ENCODE measurements at regions not wholly inside any gene's neighbourhood (a gene's known extent, or its start where the extent isn't known, plus 50 kb on each side); places are given as distances from the start of the nearest gene placed in this dataset.

GRCh38 chr14:76551906-76552305 lies 176.0 kb downstream of the ESRRB start:
- no peak for DNase-seq

GRCh38 chr14:76564471-76565422 lies 188.8 kb downstream of the ESRRB start:
- no peak for DNase-seq

DNA sequence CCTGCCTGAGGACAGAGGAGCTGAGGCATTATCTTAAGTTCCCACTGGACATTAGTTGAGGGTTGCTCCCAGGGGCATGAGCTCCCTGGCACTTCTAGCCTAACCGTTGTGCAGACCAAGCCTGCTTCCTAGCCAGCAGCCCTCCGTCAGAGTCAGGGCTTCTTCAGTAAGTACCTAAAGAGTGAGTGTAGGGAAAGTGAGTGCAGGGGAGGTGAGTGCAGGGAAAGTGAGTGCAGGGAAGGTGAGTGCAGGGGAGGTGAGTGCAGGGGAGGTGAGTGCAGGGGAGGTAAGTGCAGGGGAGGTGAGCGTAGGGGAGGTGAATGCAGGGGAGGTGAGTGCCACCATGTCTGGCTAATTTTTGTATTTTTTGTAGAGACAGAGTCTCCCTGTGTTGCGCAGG lies 190.5 kb downstream of the ESRRB start:
- DNase-seq = no peak

GRCh38 chr14:76574416-76575095 lies 186.7 kb upstream of the VASH1 start:
- no peak for DNase-seq

- no peak for DNase-seq
Measured at GRCh38 chr14:76575108-76575507, 186.2 kb upstream of the VASH1 start.

DNA sequence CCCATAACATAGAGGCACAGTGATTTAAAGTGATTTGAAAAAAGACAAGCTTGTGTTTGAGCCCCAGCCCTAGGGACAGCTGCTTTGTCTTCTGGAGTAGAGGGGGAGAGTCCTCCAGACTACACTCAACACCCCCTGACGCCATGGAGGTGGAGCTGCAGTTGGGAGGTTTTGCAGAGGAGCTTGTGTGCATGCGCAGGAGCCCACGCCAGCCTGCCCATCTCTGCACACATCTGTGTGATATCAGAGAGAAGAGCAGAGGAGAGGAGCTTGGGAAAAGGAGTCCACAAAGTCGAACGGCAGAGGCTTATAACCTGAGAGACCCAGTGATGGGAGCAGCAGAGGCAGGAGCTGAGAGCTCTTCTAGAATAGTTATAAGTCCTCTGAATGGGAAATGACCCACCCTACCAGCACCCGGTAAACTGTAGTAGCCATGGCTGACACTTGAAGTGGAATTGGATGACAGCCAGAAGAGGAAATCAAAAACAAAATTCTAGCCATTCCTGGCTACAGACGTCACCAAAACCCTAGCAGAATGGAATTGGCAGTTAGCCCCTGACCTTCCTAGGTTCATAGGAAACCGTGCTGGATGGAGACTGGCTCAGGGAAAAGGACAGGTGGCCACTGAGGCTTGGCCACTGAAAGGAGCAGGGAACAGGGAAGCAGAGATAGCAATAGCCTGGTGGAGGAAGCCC lies 185.1 kb upstream of the VASH1 start:
- DNase-seq = peak; percentile 27

GRCh38 chr14:76577090-76577489 lies 184.2 kb upstream of the VASH1 start:
- DNase-seq = no peak

- no peak for DNase-seq
Measured at GRCh38 chr14:76577837-76578236, 183.4 kb upstream of the VASH1 start.

DNA sequence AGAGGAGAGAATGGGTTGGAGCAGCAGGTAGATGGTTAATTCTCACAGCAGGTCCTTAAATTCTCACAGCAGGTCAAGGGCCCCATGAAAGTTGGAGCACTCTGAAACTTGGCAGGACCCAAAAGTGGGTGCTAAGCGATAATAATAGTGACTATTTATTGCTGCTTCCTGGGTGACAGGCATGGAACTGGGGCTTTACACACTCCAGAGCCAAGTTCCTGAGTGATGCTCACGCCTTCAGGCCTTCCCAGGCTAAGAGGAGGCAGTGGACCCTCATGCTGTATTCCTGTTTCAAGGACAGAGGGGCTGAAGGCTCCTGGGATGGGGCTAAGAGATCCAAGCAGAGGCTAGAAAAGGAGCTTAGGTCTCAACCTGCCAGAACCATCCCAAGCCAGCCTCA lies 180.9 kb upstream of the VASH1 start:
- DNase-seq = no peak

GRCh38 chr14:76580967-76581366 lies 180.3 kb upstream of the VASH1 start:
- no peak for DNase-seq

DNA sequence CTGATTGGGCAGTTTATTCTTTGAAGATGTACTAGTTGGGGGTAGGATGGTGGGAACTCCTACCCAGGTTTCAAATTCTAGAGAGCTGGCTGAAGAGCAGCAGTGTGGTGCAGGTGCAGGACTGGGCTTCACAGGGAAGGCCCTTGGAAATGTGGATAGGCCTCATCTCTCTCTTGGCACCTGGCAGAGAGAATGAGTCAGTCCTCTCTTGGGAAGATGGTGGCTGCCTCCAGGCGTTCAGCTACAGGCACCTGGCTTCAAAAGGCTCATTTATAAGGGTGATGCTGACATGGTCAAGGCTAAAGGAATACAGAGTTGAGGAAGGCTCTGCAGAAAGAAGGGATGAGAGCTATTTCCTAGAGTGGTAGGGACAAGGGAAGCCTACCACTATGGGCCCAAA lies 179.7 kb upstream of the VASH1 start:
- no peak for DNase-seq

DNA sequence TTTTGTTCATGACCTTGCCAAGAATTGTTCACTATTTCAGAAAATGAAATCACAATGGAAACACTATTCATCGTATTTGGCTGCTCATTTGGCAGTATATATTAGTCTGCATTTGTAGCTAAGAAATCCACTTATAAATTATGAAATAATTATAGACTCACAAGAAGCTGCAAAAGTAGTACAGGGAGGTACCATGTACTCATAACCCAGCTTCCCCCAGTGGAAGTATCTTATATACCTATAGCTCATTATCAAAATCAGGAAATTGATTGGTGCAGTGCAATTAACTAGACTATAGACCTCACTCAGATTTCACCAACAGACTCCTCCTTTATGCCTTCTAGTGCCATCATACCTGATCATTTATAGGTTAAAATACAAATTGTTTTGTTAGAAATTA lies 178.8 kb upstream of the VASH1 start:
- no peak for DNase-seq

DNA sequence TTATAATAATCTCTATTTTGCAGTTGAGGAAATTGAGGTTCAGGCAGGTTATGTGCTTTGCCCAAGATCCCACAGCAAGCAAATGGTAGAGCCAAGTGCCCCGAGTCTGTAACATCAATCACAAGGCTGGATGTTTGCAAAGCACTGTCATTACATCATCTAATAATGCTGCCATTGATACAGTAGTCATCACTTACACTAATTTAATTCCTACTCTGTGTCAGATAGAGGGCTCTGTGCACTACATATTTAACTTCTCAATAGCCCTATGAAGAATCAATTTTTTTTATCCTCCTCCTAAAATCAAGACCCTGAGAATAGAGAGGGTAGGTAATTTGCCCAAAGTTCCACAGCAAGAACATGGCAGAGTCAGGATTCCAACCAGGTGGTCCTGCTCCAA lies 178.1 kb upstream of the VASH1 start:
- no peak for DNase-seq

DNA sequence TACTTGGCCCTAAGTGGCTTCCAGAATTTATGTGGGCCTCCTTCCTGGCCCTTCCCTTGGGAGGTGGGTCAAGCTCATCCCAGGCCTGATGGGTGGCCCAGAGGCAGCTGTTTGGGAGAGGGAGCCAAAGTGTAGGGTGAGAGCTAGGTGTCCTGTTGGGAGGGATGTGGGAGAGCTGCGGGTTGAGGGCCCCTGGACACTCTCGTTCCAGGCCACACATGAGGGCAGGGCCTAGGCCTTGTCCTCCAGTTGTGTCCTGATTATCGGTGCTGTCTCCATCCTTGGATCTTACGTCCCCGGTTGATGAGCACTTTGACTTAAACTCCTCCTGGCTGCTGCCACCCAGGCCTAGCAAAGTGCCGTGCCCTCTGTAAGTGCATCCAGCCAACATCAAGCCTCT lies 177.5 kb upstream of the VASH1 start:
- DNase-seq = no peak

DNA sequence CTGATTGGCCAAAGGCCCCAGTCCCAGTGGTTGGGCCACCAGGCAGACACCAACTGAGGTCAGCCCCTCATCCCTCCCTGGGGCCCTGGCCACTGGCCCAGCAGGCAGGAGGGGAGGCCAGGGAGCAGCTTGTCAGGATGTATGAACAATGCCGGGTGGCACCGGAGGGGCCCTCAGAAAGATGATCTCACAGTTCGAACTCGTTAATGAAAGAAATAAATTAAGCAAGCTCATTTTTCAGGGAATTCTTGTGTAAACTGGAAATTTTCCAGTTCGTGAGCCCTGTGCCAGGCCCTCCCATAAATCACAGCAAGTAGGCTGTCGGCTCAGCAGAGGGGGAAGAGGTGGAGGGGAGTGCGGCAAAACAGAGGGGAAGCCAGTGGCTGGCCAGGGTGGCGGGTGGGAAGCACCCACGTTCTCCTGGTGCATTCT lies 177.0 kb upstream of the VASH1 start:
- peak; percentile 90 for DNase-seq

DNA sequence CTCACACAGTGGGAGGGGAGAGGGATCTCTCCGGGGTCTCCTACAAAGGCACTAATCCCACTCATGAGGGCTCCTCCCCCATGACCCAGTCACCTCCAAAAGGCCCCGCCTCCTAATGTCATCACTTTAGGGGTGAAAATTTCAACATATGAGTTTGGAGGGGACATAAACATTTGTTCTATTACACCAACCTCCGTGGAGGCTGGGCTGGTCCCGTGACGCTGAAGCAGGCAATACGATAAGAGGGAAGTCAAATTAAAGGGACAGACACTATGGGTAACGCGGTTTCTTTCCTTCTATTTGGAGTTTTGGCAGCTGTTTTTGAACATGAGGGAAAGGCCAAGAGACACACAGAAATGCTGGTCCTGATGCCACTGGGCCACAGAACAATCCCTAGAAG lies 175.7 kb upstream of the VASH1 start:
- DNase-seq = no peak

- no peak for DNase-seq
Measured at GRCh38 chr14:76589246-76589645, 172.0 kb upstream of the VASH1 start.

DNA sequence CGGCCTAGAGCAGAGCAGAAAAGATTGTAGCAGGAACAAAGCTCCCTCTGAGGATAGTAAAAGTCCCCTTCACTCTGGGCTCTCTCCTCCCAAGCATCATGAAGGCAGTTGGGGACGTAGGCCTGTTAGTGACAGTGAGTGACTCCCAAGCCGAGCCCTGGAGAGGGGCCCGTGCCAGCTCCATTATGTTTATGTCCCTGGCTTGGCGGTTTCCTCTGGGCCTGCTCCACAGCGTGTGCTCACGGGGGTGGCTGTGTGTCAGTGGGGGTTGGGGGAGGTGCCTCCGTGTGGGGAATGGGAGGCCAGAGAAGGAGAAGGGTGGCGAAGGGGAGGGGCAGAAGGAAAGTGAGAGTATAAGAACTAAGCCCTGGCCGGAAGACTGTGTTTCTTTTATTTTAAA lies 170.0 kb upstream of the VASH1 start:
- peak; percentile 18 for DNase-seq

- DNase-seq = no peak
Measured at GRCh38 chr14:76595266-76595665, 166.0 kb upstream of the VASH1 start.

DNA sequence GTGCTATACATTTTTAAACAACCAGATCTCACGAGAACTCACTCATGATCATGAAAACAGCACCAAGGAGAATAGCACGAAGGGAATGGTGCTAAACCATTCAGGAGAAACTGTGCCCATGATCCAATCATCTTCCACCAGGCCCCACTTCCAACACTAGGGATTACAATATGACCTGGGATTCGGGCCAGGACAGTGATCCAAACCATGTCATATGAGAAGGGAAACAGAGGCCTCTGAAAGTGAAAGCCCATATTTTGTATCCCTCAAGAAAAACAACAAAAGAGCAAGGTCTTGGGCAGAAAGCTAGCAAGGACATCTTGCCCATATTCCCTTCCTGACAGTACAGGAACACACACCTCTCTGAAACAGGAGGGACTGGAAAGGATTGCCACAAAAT lies 163.9 kb upstream of the VASH1 start:
- no peak for DNase-seq

DNA sequence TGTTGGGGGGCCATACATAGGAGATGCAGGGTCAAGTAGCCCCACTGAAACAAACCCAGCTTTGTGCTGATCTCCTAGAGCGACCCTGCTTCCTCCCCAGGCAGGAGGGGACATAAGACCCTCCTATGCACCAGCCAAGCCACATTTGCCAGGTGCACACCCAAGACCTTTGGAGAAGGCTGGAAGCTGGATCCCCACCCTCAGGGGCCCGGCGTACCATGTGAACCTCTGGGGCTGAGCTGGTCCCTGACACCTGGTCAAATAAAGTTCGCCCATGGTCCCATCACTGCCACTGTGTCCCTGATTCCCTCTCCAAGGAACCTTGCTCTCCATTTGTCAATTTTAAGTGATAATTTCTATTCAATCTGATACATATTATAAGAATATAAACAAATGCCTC lies 162.1 kb upstream of the VASH1 start:
- DNase-seq = no peak

DNA sequence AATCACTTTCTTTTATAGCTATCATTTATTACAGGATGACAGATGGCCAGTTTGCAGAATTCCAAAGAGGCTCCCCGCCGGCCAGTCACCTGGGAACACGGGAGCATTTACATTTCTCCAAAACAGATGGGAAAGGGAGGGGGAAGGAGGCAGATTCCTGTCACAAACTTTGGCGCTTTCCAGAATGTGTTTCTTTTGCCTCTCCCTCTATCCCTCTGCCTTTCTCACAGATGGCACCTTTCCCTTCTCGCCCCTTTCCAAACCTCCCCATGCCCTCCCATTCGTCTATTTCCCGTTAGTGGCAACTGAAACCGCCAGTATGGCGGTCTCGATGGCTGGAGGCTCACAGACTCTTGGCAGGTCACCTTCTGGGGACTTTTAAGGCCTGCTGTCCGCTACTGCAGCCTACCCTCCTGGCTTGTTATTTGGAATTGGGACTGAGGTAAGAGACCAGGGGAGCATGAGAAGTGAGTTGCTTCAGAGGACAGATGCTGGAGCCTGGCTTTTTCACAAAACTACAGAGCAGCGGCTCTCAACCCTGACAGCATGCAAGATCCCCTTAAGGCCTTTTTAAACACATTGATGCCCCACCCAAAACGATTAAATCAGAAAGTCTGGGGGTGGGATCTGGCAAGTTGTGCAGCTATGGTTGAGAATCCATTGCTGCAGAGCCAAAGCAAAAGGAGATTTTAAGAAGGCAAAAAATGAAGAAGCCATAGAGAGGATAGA lies 161.5 kb upstream of the VASH1 start:
- DNase-seq = no peak

- DNase-seq = no peak
Measured at GRCh38 chr14:76603713-76604112, 157.6 kb upstream of the VASH1 start.

Measured in NCI-H1092 treated with DMSO at 0.1 percent for 48 hours (cell line).